ENCODE measurements at regions not wholly inside any gene's neighbourhood (a gene's known extent, or its start where the extent isn't known, plus 50 kb on each side); places are given as distances from the start of the nearest gene placed in this dataset.

DNA sequence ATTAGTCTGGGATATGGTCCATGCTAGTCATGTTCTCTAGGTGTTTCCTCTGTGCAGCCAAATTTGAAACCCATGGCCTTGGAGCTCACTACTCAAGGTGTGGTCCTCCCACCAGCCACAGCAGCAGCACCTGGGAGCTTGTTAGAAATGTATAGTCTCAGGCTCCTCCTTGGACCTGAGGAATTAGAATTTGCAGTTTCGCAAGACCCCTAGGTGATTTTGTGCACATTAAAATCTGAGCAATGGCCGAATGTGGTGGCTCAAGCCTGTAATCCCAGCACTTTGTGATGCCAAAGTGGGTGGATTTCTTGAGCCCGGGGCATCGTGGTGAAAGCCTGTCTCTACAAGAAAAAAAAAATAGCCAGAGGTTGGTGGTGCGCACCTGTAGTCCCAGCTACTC lies 72.3 kb upstream of the NEK6 start:
- TF ChIP-seq, protein P1, sequence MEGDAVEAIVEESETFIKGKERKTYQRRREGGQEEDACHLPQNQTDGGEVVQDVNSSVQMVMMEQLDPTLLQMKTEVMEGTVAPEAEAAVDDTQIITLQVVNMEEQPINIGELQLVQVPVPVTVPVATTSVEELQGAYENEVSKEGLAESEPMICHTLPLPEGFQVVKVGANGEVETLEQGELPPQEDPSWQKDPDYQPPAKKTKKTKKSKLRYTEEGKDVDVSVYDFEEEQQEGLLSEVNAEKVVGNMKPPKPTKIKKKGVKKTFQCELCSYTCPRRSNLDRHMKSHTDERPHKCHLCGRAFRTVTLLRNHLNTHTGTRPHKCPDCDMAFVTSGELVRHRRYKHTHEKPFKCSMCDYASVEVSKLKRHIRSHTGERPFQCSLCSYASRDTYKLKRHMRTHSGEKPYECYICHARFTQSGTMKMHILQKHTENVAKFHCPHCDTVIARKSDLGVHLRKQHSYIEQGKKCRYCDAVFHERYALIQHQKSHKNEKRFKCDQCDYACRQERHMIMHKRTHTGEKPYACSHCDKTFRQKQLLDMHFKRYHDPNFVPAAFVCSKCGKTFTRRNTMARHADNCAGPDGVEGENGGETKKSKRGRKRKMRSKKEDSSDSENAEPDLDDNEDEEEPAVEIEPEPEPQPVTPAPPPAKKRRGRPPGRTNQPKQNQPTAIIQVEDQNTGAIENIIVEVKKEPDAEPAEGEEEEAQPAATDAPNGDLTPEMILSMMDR (IDR thresholded peaks at IDR 0.05; ENCODE audit: low read depth, low read length) = no peak
- TF ChIP-seq POLR2A (IDR thresholded peaks at IDR 0.05; ENCODE audit: extremely low read depth, insufficient read length) = no peak
- TF ChIP-seq, protein P2, sequence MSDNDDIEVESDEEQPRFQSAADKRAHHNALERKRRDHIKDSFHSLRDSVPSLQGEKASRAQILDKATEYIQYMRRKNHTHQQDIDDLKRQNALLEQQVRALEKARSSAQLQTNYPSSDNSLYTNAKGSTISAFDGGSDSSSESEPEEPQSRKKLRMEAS (IDR thresholded peaks at IDR 0.05; ENCODE audit: low read depth, low read length) = no peak

All from NB4 (cell line).